CD4-positive, alpha-beta T cell treated with Interleukin-17A for 4 hours (primary cell): ENCODE measurements at regions not wholly inside any gene's neighbourhood (a gene's known extent, or its start where the extent isn't known, plus 50 kb on each side); places are given as distances from the start of the nearest gene placed in this dataset.
"Not testable (repeated sequence)": the region's sequence is repeated elsewhere in the genome, so short reads cannot be mapped to it uniquely, and the experiment has no call there.

ENCODE experiments used
- DNase-seq: peaks from one replicate; pipeline ENCODE4 v3.0.0-alpha.2; 2020; ENCODE audit warnings: mixed read lengths

- DNase-seq = no peak
Observed at GRCh38 chr1:82790556-82790955, 989.8 kb downstream of the ADGRL2 start.

GRCh38 chr1:82788660-82789059 lies 987.9 kb downstream of the ADGRL2 start:
- DNase-seq = no peak

- no peak for DNase-seq
Observed at GRCh38 chr1:82788038-82788437, 987.3 kb downstream of the ADGRL2 start.

- no peak for DNase-seq
Observed at GRCh38 chr1:82786883-82787282, 986.1 kb downstream of the ADGRL2 start.

- no peak for DNase-seq
Observed at GRCh38 chr1:82785268-82785790, 984.6 kb downstream of the ADGRL2 start.

- DNase-seq = no peak
Observed at GRCh38 chr1:82783044-82783443, 982.3 kb downstream of the ADGRL2 start.

- DNase-seq = no peak
Observed at GRCh38 chr1:82782599-82782998, 981.9 kb downstream of the ADGRL2 start.

- DNase-seq = no peak
Observed at GRCh38 chr1:82778612-82779011, 977.9 kb downstream of the ADGRL2 start.

- DNase-seq = no peak
Observed at GRCh38 chr1:82777240-82777639, 976.5 kb downstream of the ADGRL2 start.

GRCh38 chr1:82776730-82777129 lies 976.0 kb downstream of the ADGRL2 start:
- not testable (repeated sequence) for DNase-seq

GRCh38 chr1:82775406-82776000 lies 974.8 kb downstream of the ADGRL2 start:
- DNase-seq = peak; percentile 24

- no peak for DNase-seq
Observed at GRCh38 chr1:82762829-82763532, 962.2 kb downstream of the ADGRL2 start.

- no peak for DNase-seq
Observed at GRCh38 chr1:82759035-82759434, 958.3 kb downstream of the ADGRL2 start.

- DNase-seq = no peak
Observed at GRCh38 chr1:82755671-82756070, 954.9 kb downstream of the ADGRL2 start.

- no peak for DNase-seq
Observed at GRCh38 chr1:82755191-82755590, 954.5 kb downstream of the ADGRL2 start.

GRCh38 chr1:82752046-82752445 lies 951.3 kb downstream of the ADGRL2 start:
- DNase-seq = no peak

GRCh38 chr1:82733645-82734044 lies 932.9 kb downstream of the ADGRL2 start:
- no peak for DNase-seq

GRCh38 chr1:82731216-82731615 lies 930.5 kb downstream of the ADGRL2 start:
- DNase-seq = no peak

GRCh38 chr1:82728206-82728605 lies 927.5 kb downstream of the ADGRL2 start:
- no peak for DNase-seq

GRCh38 chr1:82724246-82724645 lies 923.5 kb downstream of the ADGRL2 start:
- no peak for DNase-seq

- no peak for DNase-seq
Observed at GRCh38 chr1:82722608-82723007, 921.9 kb downstream of the ADGRL2 start.

GRCh38 chr1:82721702-82722101 lies 921.0 kb downstream of the ADGRL2 start:
- no peak for DNase-seq

- DNase-seq = no peak
Observed at GRCh38 chr1:82718719-82719419, 918.1 kb downstream of the ADGRL2 start.

- no peak for DNase-seq
Observed at GRCh38 chr1:82710091-82710490, 909.4 kb downstream of the ADGRL2 start.
